Endothelial cell of umbilical vein (primary cell): ENCODE measurements at regions not wholly inside any gene's neighbourhood (a gene's known extent, or its start where the extent isn't known, plus 50 kb on each side); places are given as distances from the start of the nearest gene placed in this dataset.

ENCODE experiments used
- BruUV-seq: library from RNA; stranded (reverse); fragments of 400-500 nt; replicated peaks from 2 replicates; lab custom pipeline; 2021; lab: Mats Ljungman, UMichigan
- CTCF ChIA-PET: fragments of 300-600, 350-600 bp; sonication (Branson Sonifier 250); formaldehyde crosslinking; loops from one replicate; lab custom pipeline; 2021; ENCODE audit warnings: antibody characterized with exemption, inconsistent platforms; lab: Charles Lee
- POLR2A ChIA-PET: fragments of 300-600, 350-600 bp; sonication (Branson Sonifier 250); formaldehyde crosslinking; loops from one replicate; lab custom pipeline; 2021; ENCODE audit warnings: antibody characterized with exemption, inconsistent platforms; lab: Charles Lee
- DNase-seq: peaks from one replicate; pipeline ENCODE4 v3.0.0-alpha.2; 2011; ENCODE audit warnings: low read depth, low spot score
- FAIRE-seq: peaks from 2 replicates; lab custom pipeline; 2011; peaks lifted over from hg19 to GRCh38; lab: Jason Lieb, UNC
- H2AFZ ChIP-seq: 2 replicates; pipeline ENCODE4 v1.6.0; 2012; ENCODE audit warnings: low read depth, low read length, control low read depth, inconsistent platforms
- H3K27ac ChIP-seq: 2 replicates; pipeline ENCODE4 v1.5.1; 2011; ENCODE audit warnings: low read depth, mild to moderate bottlenecking, control low read depth, low read length, moderate library complexity; ENCODE audit not compliant: insufficient read depth
- H3K27me3 ChIP-seq, 2 experiments: 2 replicates each; pipeline versions ENCODE4 v1.6.0 to v1.6.1; 2011; ENCODE audit warnings: low read length in 2 of 2, mixed read lengths in 1 of 2; ENCODE audit not compliant: control insufficient read depth in 2 of 2, insufficient read depth in 2 of 2
- H3K36me3 ChIP-seq, 2 experiments: 2 replicates in 1 of 2; 3 replicates in 1 of 2; pipeline ENCODE4 v1.5.1; 2011; ENCODE audit warnings: low read length in 2 of 2, mild to moderate bottlenecking in 1 of 2, moderate library complexity in 1 of 2; ENCODE audit not compliant: control insufficient read depth in 2 of 2, insufficient read depth in 2 of 2; ENCODE audit errors: extremely low read depth in 1 of 2
- H3K4me1 ChIP-seq: 3 replicates; pipeline ENCODE4 v1.5.1; 2011; ENCODE audit warnings: mild to moderate bottlenecking, low read length; ENCODE audit not compliant: control insufficient read depth, insufficient read depth; ENCODE audit errors: extremely low read depth
- H3K4me2 ChIP-seq: 2 replicates; pipeline ENCODE4 v1.6.1; 2011; ENCODE audit warnings: low read length, control low read depth, mixed read lengths; ENCODE audit not compliant: insufficient read depth
- H3K4me3 ChIP-seq, 3 experiments: fragments of 200-600 bp in 1 of 3; sonication (generic), shearing (Covaris generic) in 1 of 3; replicated peaks in 1 of 3; 2 replicates each; pipeline ENCODE4 v1.5.1; 2011 to 2016; ENCODE audit warnings: control low read depth in 3 of 3, low read length in 3 of 3, mild to moderate bottlenecking in 2 of 3, inconsistent platforms in 1 of 3, low read depth in 1 of 3, moderate library complexity in 1 of 3; ENCODE audit not compliant: insufficient read depth in 1 of 3
- H3K79me2 ChIP-seq: 2 replicates; pipeline ENCODE4 v1.6.0; 2012; ENCODE audit warnings: low read length, inconsistent platforms; ENCODE audit not compliant: control insufficient read depth, insufficient read depth
- H3K9ac ChIP-seq: replicated peaks from 2 replicates; pipeline ENCODE3; 2011; ENCODE audit warnings: low read length, control low read depth; ENCODE audit not compliant: insufficient read depth; ENCODE audit errors: extremely low read depth
- H3K9me1 ChIP-seq: replicated peaks from 3 replicates; pipeline ENCODE4 v1.6.0; 2011; ENCODE audit warnings: mild to moderate bottlenecking, low read length; ENCODE audit not compliant: control insufficient read depth, insufficient read depth; ENCODE audit errors: extremely low read depth
- H3K9me3 ChIP-seq: replicated peaks from 2 replicates; pipeline ENCODE4 v1.5.1; 2012; ENCODE audit warnings: low read length, inconsistent platforms; ENCODE audit not compliant: control insufficient read depth, insufficient read depth
- H4K20me1 ChIP-seq: replicated peaks from 2 replicates; pipeline ENCODE3; 2011; ENCODE audit warnings: mild to moderate bottlenecking, low read length; ENCODE audit not compliant: control insufficient read depth, insufficient read depth; ENCODE audit errors: extremely low read depth
- CTCF ChIP-seq, 2 donors: IDR thresholded peaks; 1 replicate in 1 of 2; 2 replicates in 1 of 2; pipeline ENCODE4 v1.5.1; 2011; ENCODE audit warnings: low read length in 2 of 2, mild to moderate bottlenecking in 2 of 2, moderate library complexity in 2 of 2, control low read depth in 1 of 2, inconsistent platforms in 1 of 2, low read depth in 1 of 2; ENCODE audit not compliant: insufficient read depth in 1 of 2; ENCODE audit errors: extremely low read depth in 1 of 2
- EZH2 ChIP-seq: IDR thresholded peaks from 2 replicates; pipeline ENCODE4 v1.6.1; 2012; ENCODE audit warnings: borderline replicate concordance, low read depth, mild to moderate bottlenecking, moderate library complexity, low read length, inconsistent platforms; ENCODE audit not compliant: severe bottlenecking
- FOS ChIP-seq: IDR thresholded peaks from 2 replicates; pipeline ENCODE4 v1.6.1; 2011; ENCODE audit warnings: mild to moderate bottlenecking, low read length, moderate library complexity, borderline replicate concordance; ENCODE audit not compliant: insufficient read depth
- GATA2 ChIP-seq: IDR thresholded peaks from 2 replicates; pipeline ENCODE4 v1.7.0; 2011; ENCODE audit warnings: low read depth, mild to moderate bottlenecking, moderate library complexity, mixed read lengths, low read length; ENCODE audit not compliant: insufficient read length, insufficient read depth
- JUN ChIP-seq: IDR thresholded peaks from 2 replicates; pipeline ENCODE4 v1.6.1; 2011; ENCODE audit warnings: borderline replicate concordance, low read depth; ENCODE audit not compliant: insufficient read length, insufficient read depth
- MAX ChIP-seq: IDR thresholded peaks from 2 replicates; pipeline ENCODE4 v1.6.1; 2011; ENCODE audit not compliant: insufficient read depth, insufficient read length
- MYC ChIP-seq: IDR thresholded peaks from one replicate; pipeline ENCODE4 v1.6.1; 2011; ENCODE audit warnings: mild to moderate bottlenecking, low read depth, low read length
- POLR2A ChIP-seq: IDR thresholded peaks from 2 replicates; pipeline ENCODE4 v1.6.1; 2012; ENCODE audit warnings: low read depth, mild to moderate bottlenecking, control low read depth, low read length
- POLR2AphosphoS5 ChIP-seq: IDR thresholded peaks from 2 replicates; pipeline ENCODE4 v1.6.1; 2012; ENCODE audit warnings: low read depth, mild to moderate bottlenecking, control low read depth, low read length, moderate library complexity; ENCODE audit not compliant: insufficient read depth
- dilution Hi-C: fragments of 300-500 bp; cut with MboI; formaldehyde crosslinking; loops from one replicate; pipeline ENCODE4 v1.15.0; 2019; ENCODE audit warnings: low sequenced_read_pairs; ENCODE audit not compliant: extremely low pct_ligation_motif_present
- intact Hi-C: fragments of 100-400 bp; cut with micrococcal nuclease; formaldehyde crosslinking; loops from one replicate; pipeline ENCODE4 v1.10.0; 2022

GRCh38 chr5:96506866-96507527 is 73.9 kb upstream of the PCSK1 start:
- H3K27me3 ChIP-seq = no peaks in the 10 kb centered on the region
- DNase-seq = no peak
- no peak overlapping the region for H2AFZ ChIP-seq
- H3K79me2 ChIP-seq = no peaks in the 10 kb centered on the region
- BruUV-seq = no TSS peak
- no peak overlapping the region for H3K9ac ChIP-seq
- no peaks in the 10 kb centered on the region for H3K9me3 ChIP-seq
- no peak overlapping the region for H3K4me2 ChIP-seq
- TF ChIP-seq JUN (no peak), POLR2A (no peak), CTCF (IDR thresholded peaks at IDR 0.05; ENCODE audit: extremely low read depth in 1 of 2, insufficient read depth in 1 of 2, low read depth in 1 of 2, low read length in 2 of 2) (no peak), POLR2AphosphoS5 (no peak), MAX (no peak), FOS (no peak), MYC (no peak), GATA2 (no peak), EZH2 (no peak)
- H3K27ac ChIP-seq = no peak overlapping the region
- H3K4me1 ChIP-seq = no peaks in the 10 kb centered on the region
- dilution Hi-C loops = no loop called here
- no peaks in the 10 kb centered on the region for H3K9me1 ChIP-seq
- POLR2A ChIA-PET = no interaction called here
- CTCF ChIA-PET = no interaction called here
- no peaks in the 10 kb centered on the region for H3K36me3 ChIP-seq
- no peak overlapping the region for H3K4me3 ChIP-seq
- no peaks in the 10 kb centered on the region for H4K20me1 ChIP-seq
- intact Hi-C loops = no loop called here
- no peak for FAIRE-seq
